Lower leg skin (tissue), 3 donors: ENCODE measurements at regions not wholly inside any gene's neighbourhood (a gene's known extent, or its start where the extent isn't known, plus 50 kb on each side); places are given as distances from the start of the nearest gene placed in this dataset.

Experiments used
- CTCF ChIP-seq, 3 donors: fragments of 450-650 bp; IDR thresholded peaks; one replicate each; pipeline ENCODE4 v1.5.1; 2016; ENCODE audit warnings: antibody characterized with exemption in 3 of 3, mild to moderate bottlenecking in 3 of 3, moderate library complexity in 2 of 3
- POLR2A ChIP-seq, 2 donors: fragments of 450-650 bp; IDR thresholded peaks; one replicate each; pipeline ENCODE4 v1.6.1; 2016 to 2017; ENCODE audit warnings: antibody characterized with exemption in 2 of 2, mild to moderate bottlenecking in 1 of 2, moderate library complexity in 1 of 2

- no peak for TF ChIP-seq CTCF (IDR thresholded peaks at IDR 0.05)
- TF ChIP-seq POLR2A (IDR thresholded peaks at IDR 0.05) = no peak
Measured at GRCh38 chr18:76662626-76663025, 159.7 kb upstream of the ZNF236 start.
